Kidney epithelial cell (primary cell): ENCODE measurements at regions not wholly inside any gene's neighbourhood (a gene's known extent, or its start where the extent isn't known, plus 50 kb on each side); places are given as distances from the start of the nearest gene placed in this dataset.

Experiments
- DNase-seq: peaks from one replicate; pipeline ENCODE4 v3.0.0-alpha.2; 2010; ENCODE audit warnings: low read depth
- H3K27me3 ChIP-seq: 2 replicates; pipeline ENCODE4 v1.6.0; 2011; ENCODE audit warnings: low read length; ENCODE audit not compliant: control insufficient read depth, insufficient read depth
- H3K36me3 ChIP-seq: 2 replicates; pipeline ENCODE4 v1.5.1; 2011; ENCODE audit warnings: low read length; ENCODE audit not compliant: control insufficient read depth, insufficient read depth
- H3K4me3 ChIP-seq: 2 replicates; pipeline ENCODE4 v1.5.1; 2011; ENCODE audit warnings: low read depth, mild to moderate bottlenecking, control low read depth, low read length
- CTCF ChIP-seq: IDR thresholded peaks from 2 replicates; pipeline ENCODE4 v1.5.1; 2011; ENCODE audit warnings: mild to moderate bottlenecking, moderate library complexity, low read length, control low read depth, inconsistent platforms; ENCODE audit not compliant: insufficient read depth, poor library complexity, severe bottlenecking

DNA sequence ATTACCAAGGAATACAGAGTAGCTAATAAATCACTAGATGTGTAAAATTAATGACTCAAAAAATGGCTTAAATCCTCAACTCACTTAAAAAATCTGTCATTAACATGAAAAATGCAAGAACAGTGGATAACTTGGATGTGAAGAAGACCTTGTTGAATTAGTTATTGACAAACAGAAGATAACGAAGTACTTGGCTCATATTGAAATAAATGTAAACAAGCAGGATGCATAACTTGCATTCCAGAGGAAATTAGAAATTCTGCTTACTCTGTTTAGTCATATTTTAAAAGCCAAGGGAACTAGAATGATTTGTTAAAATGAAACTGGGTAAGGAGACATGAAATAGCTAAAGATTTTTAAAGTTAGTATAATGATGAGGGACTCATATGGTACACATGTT is 1812.2 kb downstream of the PCDH9 start:
- no peaks in the 10 kb centered on the region for H3K36me3 ChIP-seq
- no peak overlapping the region for H3K4me3 ChIP-seq
- DNase-seq, result no peak
- H3K27me3 ChIP-seq, result no peaks in the 10 kb centered on the region
- no peak for TF ChIP-seq CTCF

- no peak overlapping the region for H3K4me3 ChIP-seq
- TF ChIP-seq CTCF, result no peak
- no peaks in the 10 kb centered on the region for H3K36me3 ChIP-seq
- no peaks in the 10 kb centered on the region for H3K27me3 ChIP-seq
- no peak for DNase-seq
These were observed 1813.4 kb downstream of the PCDH9 start for GRCh38 chr13:65416784-65417183.

DNA sequence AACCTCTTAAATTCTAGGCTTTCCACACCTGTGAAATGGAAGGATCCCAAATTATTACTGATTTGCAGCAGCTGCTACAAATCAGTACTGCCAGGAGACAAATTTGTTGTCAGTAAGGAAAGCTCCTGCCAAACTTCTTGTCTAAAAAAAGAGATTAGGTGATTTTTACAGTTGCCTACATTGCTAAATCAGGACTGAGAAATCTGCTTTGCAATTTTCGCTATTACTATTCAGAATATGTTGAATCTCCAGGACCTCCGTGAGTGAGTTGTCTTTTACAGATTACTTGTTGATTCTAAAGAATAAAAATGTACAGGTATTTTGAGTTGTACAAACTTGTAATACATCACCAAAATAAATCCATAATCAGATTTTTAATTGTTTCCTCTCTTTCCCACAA is 1815.9 kb downstream of the PCDH9 start:
- Histone ChIP-seq H3K4me3 (no peak overlapping the region), H3K36me3 (no peaks in the 10 kb centered on the region), H3K27me3 (no peaks in the 10 kb centered on the region)
- no peak for DNase-seq
- TF ChIP-seq CTCF, result no peak

DNA sequence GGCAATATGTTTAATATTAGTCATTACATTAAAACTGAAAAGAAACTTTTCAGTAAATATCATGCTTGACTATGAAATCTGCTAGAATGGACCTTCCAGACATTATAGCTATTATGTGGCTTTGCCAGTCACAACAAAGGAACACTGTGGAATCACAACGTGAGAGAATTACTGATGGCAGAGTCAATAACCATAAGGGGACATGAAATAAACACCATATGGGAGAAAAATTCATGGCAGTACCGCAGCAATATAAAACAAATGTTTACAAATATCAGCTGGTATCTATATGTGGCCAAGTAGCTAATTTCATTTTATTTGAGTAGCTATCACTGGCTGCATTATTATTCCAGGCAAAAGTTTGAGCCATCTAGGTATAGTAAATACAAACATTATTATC is 1818.6 kb downstream of the PCDH9 start:
- Histone ChIP-seq H3K4me3 (no peak overlapping the region), H3K27me3 (no peaks in the 10 kb centered on the region), H3K36me3 (no peaks in the 10 kb centered on the region)
- no peak for DNase-seq
- no peak for TF ChIP-seq CTCF

- Histone ChIP-seq H3K4me3 (no peak overlapping the region), H3K27me3 (no peaks in the 10 kb centered on the region), H3K36me3 (no peaks in the 10 kb centered on the region)
- no peak for DNase-seq
- no peak for TF ChIP-seq CTCF
These were observed 1819.3 kb downstream of the PCDH9 start for GRCh38 chr13:65410791-65411190.

DNA sequence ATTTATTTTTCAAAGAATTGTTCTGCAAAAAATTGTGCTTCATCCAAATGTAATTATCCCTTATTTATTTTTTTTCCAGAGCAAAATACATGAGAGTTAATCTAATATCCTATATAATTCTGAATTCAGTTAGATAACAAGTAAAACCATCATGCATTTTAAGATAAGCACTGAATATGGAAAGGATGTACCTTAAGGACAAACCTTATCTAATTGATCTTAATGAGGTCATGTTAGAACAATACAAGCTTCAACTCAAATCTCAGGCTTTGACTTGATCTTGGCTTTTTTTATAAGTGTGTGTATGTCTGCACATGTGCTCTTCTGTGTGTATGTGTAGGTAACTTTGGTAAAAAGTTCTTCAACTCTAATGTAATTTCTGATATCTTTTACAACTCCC is 1828.8 kb downstream of the PCDH9 start:
- Histone ChIP-seq H3K27me3 (no peaks in the 10 kb centered on the region), H3K36me3 (no peaks in the 10 kb centered on the region), H3K4me3 (no peak overlapping the region)
- no peak for DNase-seq
- no peak for TF ChIP-seq CTCF
